ENCODE measurements at regions not wholly inside any gene's neighbourhood (a gene's known extent, or its start where the extent isn't known, plus 50 kb on each side); places are given as distances from the start of the nearest gene placed in this dataset.

GRCh38 chr4:125772680-125773079 lies 457.9 kb downstream of the FAT4 start (continued):
- TF ChIP-seq GLMP (CRISPR knock-in tag; IDR thresholded peaks at IDR 0.05; ENCODE audit: borderline replicate concordance) (no peak), ZNF761 (CRISPR knock-in tag; conservative IDR thresholded peaks at IDR 0.05) (no peak), MBNL3 (CRISPR knock-in tag; conservative IDR thresholded peaks at IDR 0.05) (no peak), TEF (CRISPR knock-in tag; IDR thresholded peaks at IDR 0.05) (no peak), RFX1 (IDR thresholded peaks at IDR 0.05) (no peak), ZNF75D (CRISPR knock-in tag; IDR thresholded peaks at IDR 0.05; ENCODE audit: borderline replicate concordance) (no peak), HNRNPK (IDR thresholded peaks at IDR 0.05; ENCODE audit: low read depth, low read length, poor library complexity, severe bottlenecking) (no peak)

GRCh38 chr4:125773502-125773901 lies 458.7 kb downstream of the FAT4 start:
- ATAC-seq (no peak), DNase-seq (ENCODE audit: low spot score) (no peak), FAIRE-seq (no peak)
- BruUV-seq (replicated peaks), result no TSS peak
- Histone ChIP-seq H3K27ac (ENCODE audit: extremely low read length, insufficient read depth, low read length) (no peak overlapping the region), H3K9ac (ENCODE audit: insufficient read depth, low read depth, low read length) (no peak overlapping the region), H2AFZ (ENCODE audit: low read length) (no peak overlapping the region), H3K4me1 (ENCODE audit: insufficient read depth, low read length) (no peaks in the 10 kb centered on the region), H3K4me2 (ENCODE audit: low read depth, low read length) (no peak overlapping the region), H3K36me3 (replicated peaks in 1 of 2; ENCODE audit: control insufficient read depth in 1 of 2, insufficient read depth in 2 of 2, low read length in 2 of 2) (no peaks in the 10 kb centered on the region), H3K4me3 (replicated peaks in 1 of 3; ENCODE audit: insufficient read depth in 1 of 3, low read depth in 2 of 3, low read length in 3 of 3) (no peak overlapping the region), H4K20me1 (ENCODE audit: insufficient read depth, low read length) (no peaks in the 10 kb centered on the region), H3K27me3 (ENCODE audit: control insufficient read depth in 1 of 2, insufficient read depth in 2 of 2, low read length in 2 of 2) (no peaks in the 10 kb centered on the region), H3K79me2 (ENCODE audit: insufficient read depth, low read length) (no peaks in the 10 kb centered on the region), H3K9me3 (ENCODE audit: low read length) (no peaks in the 10 kb centered on the region)
- TF ChIP-seq ZNF432 (CRISPR knock-in tag; IDR thresholded peaks at IDR 0.05; ENCODE audit: borderline replicate concordance) (no peak), MAFK (conservative IDR thresholded peaks at IDR 0.05 in 1 of 2, IDR thresholded peaks at IDR 0.05 in 1 of 2; ENCODE audit: low read length in 2 of 2) (peak; percentile 50 to 73; a peak in 2 of 4 replicates), ZNF17 (CRISPR knock-in tag; IDR thresholded peaks at IDR 0.05) (no peak), MAFF (IDR thresholded peaks at IDR 0.05; ENCODE audit: low read depth, low read length) (peak; percentile 46; the same call in 1 of the 2 replicates), ETV5 (CRISPR knock-in tag; IDR thresholded peaks at IDR 0.05; ENCODE audit: borderline replicate concordance) (no peak), KLF12 (CRISPR knock-in tag; IDR thresholded peaks at IDR 0.05; ENCODE audit: borderline replicate concordance) (no peak)
- in situ Hi-C loops (cut with HindIII; ENCODE audit: extremely low pct_ligation_motif_present, low pct_unique_long_range_greater_than_20kb), result no loop called here
- WGBS (ENCODE audit: low lambda C conversion rate), result 0% methylated on average over 1 of the region's 1 CpG
- POLR2A ChIA-PET, result no interaction called here
- intact Hi-C loops (cut with micrococcal nuclease; ENCODE audit: unreplicated experiment), result no loop called here
- CTCF ChIA-PET (ENCODE audit: low intra/inter-chr PET ratio, low total read pairs), result no interaction called here
